HG02610 (cell line): ENCODE measurements at regions not wholly inside any gene's neighbourhood (a gene's known extent, or its start where the extent isn't known, plus 50 kb on each side); places are given as distances from the start of the nearest gene placed in this dataset.

Source experiments
- ATAC-seq: cut with Tn5 transposase; IDR thresholded peaks from one replicate; pipeline ENCODE4 v1.9.1; 2021; ENCODE audit warnings: mild to moderate bottlenecking, moderate library complexity; ENCODE audit not compliant: unreplicated experiment

DNA sequence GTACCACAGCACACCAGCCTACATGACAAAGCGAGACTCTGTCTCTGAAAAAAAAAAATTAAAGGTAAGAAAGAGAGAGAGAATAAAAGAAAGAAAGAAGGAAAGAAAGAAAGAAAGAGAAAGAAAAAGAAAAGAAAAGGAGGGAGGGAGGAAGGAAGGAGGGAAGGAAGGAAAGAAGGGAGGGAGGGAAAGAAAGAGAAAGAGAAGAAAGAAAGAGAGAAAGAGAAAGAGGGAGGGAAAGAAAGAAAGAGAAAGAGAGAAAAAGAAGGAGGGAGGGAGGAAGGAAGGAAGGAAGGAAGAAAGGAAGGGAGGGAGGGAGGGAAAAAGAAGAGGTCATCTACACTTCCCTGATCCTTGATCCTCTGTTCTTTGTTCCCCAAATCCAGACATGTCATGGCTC is 104.8 kb upstream of the GJB5 start:
- ATAC-seq, result no peak

- ATAC-seq, result no peak
Measured at GRCh38 chr1:34650800-34651199, 104.0 kb upstream of the GJB5 start.

GRCh38 chr1:34653110-34653509 is 101.7 kb upstream of the GJB5 start:
- ATAC-seq, result no peak

GRCh38 chr1:34655206-34655874 is 99.5 kb upstream of the GJB5 start:
- no peak for ATAC-seq

DNA sequence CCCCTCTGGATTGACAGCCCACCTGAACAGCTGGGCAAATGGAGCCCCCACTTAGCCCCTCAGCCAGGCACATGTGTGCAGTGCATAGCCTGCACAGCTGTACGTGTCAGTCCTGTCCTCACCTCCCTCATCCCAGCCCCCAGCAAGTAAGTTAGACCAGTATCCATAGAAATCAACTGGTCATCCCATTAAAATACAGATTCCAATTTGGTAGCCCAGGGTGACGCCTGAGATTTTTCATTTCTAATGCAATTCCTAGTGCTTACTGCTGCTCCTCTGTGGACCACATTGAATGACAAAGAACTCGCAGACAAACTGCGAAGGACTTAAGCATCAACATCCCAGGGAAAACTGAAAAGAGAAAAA is 99.0 kb upstream of the GJB5 start:
- no peak for ATAC-seq

DNA sequence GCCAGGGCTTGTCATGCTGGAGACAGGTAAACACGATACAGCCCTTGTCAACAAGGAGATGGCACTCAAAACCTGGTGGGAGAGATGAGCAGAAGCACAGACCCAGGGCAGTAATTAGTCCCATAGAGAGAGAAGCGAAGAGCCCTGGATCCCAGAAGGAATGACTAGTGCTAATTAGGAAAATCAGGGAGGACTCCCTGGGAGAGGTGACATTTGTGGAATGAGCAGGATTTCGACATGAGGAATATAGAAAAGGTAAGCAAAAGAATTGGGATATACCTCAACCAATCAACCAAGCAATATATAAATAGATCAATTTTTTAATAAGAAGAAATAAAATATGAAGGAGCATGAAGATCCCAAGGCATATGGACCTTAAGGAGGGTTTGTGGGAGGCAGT is 98.5 kb upstream of the GJB5 start:
- ATAC-seq, result no peak

DNA sequence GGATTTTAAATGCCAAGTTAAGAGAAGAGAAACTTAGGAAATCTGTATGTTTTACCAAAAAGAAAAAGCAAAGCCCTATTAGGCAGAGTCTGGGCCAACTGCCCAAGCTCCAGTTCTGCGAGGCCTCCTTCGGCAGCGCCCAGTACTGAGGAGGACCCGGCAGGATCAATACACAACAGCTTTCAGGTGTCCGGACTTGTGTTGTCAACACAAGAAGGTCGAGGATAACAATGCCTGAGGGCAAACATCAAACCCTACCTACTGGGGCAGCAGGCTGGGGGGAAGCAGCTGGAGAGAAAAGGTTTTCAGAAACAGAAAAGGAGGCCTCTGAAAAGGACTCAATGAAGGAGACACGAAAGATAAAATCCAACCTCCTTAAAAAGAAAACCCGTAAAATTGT is 98.1 kb upstream of the GJB5 start:
- ATAC-seq, result no peak

DNA sequence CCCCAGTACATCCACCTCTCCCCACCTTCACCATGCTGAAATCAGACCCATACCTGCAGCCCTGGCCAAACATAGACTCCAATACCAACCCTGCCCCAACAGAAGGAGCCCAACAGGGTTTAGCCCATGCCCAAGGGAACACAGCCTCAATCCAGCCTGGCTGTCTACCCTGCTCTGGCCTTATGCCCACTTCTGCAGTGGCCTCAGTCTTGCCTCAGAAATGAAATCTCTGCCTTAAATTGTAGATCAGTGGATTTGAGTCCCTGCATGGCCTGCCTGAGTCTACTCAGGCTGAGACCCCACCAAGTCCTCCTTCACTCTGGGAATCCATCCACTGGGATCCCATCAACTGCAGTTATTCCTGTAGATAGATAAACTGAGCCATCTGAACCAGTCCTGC is 97.6 kb upstream of the GJB5 start:
- no peak for ATAC-seq

DNA sequence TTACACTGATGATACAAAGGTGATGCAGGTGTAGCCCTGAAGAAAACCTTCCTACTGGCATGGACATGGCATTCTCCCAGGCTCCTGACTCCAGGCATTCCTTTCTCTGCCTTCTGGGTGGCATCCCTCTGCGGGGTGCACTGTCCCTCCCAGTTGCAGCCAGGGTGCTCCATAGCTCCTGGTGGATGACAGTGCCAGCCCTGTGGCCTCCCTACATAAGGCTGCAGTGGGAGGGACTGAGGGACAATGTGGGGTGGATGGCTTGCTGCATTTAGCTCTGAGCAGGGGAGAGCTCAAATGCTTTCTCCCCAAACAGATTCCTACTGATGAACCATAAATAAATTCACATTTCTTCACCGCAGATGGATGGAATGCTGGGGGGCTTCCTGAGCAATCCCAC is 97.0 kb upstream of the GJB5 start:
- no peak for ATAC-seq

GRCh38 chr1:34663031-34663430 is 91.8 kb upstream of the GJB5 start:
- ATAC-seq, result no peak

- no peak for ATAC-seq
Measured at GRCh38 chr1:34668063-34668462, 86.8 kb upstream of the GJB5 start.

DNA sequence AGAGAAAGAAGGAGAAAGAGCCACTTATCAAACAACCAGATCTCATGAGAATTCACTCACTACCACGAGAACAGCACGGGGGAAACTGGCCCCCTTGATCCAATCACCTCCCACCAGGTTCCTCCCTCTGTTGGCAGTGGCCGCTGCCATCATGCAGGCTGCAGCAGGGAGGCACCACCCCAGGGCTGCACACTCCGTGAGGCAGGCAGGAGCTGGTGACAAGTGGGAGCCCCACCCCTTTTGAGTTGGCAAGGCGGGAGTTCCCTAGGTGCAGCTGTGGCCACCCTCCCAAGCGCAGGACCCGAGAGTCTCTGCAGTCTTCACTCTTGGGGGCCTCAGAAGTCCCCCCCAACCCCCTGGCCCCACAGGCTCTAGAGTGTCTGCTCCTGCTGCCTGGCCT is 83.9 kb upstream of the GJB5 start:
- no peak for ATAC-seq

GRCh38 chr1:34671887-34672286 is 83.0 kb upstream of the GJB5 start:
- ATAC-seq, result no peak

- ATAC-seq, result no peak
Measured at GRCh38 chr1:34681480-34682451, 73.1 kb upstream of the GJB5 start.

- ATAC-seq, result no peak
Measured at GRCh38 chr1:34682452-34683223, 72.2 kb upstream of the GJB5 start.

DNA sequence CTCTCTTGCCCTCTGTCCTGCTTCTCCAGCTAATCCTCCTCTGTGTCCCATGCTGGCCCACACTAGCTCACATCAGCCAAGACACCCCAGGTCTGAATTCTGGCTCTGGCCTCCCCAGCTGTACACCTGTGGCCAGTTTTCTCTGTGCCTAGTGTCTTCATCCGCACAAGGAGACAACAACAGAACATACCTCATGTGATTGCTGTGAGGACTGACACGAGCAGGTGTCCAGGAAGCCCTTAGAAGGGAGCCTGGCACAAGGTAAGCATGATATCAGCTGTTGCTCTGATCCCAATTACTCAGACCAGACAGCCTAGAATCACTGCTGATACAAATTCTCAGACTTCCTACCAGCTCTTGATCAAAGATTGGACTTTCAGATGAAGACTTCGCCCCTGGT is 71.2 kb upstream of the GJB5 start:
- ATAC-seq, result no peak

GRCh38 chr1:34684266-34684665 is 70.6 kb upstream of the GJB5 start:
- ATAC-seq, result no peak

DNA sequence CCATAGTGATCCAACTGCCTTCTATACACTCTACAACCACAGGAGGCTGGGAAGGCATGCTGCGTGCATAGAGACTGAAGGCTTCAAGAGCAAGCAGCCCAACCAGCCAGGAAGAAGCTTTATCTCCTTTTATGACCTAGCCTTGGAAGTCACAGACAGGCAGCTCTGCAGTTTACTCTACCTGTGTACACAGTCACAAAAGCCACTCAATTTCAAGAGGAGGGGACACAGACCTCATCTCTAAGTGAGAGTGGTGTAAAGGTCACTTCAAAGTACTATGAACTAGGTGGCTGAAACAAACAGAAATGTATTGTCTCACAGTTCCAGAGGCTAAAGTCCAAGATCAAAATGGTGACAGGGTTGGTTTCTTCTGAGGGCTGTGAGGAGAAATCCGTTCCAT is 69.6 kb upstream of the GJB5 start:
- ATAC-seq, result no peak

DNA sequence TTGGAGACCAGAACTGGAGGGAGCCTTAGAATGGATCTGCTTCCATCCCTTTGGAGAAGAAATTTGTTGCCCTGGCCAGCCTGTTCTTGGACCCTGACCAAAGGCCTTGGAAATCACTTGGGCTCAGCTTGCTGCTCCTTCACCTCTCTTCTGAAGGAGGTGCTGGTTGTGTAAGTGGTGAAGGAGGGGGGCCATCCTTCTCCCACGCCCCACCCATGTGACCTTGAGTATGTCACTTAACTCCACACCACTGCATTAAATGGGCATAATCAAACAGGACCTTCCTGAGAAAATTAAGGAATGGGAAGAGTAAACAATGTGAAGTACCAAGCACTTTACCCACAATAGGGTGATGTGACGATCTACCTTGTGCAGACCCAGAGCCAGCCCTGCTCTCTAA is 68.3 kb upstream of the GJB5 start:
- ATAC-seq, result no peak

DNA sequence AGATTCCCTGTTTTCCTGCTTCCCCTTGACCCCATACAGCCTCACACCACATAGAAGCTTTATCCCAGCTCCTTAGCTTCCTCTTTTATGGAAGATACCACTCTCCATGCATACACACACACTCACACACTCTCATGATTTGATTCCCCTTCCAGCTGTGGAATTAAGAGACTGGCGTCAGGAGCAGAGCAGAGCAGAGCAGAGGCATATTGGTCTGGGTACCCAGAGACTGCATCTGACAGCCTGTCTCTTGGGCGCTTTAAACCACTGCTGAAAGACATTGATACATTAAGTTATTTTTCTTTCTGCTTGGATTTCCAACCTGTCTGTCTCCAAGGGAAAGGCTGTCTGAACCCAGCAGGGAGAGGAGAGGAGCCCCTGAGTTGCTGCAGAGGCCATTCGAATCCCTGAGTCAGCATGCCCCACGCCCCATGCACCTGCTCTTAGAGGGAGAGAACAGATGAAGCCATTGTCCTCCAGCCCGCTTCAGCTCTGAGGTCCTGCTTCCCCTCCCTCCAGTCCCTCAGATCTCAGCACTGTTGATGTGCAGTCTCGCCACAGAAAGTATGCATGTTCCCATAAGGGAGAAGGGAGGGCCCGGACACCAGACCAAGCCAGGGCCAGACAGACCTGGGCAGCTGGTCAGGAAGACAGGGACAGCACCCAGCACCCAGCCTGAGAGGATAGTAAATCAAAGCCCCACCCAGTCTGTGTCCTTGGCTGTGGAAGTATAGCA is 66.7 kb upstream of the GJB5 start:
- no peak for ATAC-seq

GRCh38 chr1:34690269-34690668 is 64.6 kb upstream of the GJB5 start:
- ATAC-seq, result no peak
